ENCODE measurements at regions not wholly inside any gene's neighbourhood (a gene's known extent, or its start where the extent isn't known, plus 50 kb on each side); places are given as distances from the start of the nearest gene placed in this dataset.

- Histone ChIP-seq H3K9me3 (ENCODE audit: low read length) (no peaks in the 10 kb centered on the region), H3K36me3 (ENCODE audit: insufficient read depth, low read length) (no peaks in the 10 kb centered on the region), H3K79me2 (replicated peaks; ENCODE audit: insufficient read depth, low read length) (no peaks in the 10 kb centered on the region), H3K9ac (ENCODE audit: low read length) (no peak overlapping the region), H2AFZ (ENCODE audit: low read depth, low read length) (no peak overlapping the region), H4K20me1 (ENCODE audit: insufficient read depth) (no peaks in the 10 kb centered on the region), H3K27me3 (ENCODE audit: insufficient read depth, low read depth, low read length) (no peaks in the 10 kb centered on the region), H3F3A (ENCODE audit: insufficient read depth, low read length, poor library complexity, severe bottlenecking) (no peaks in the 10 kb centered on the region), H3K27ac (ENCODE audit: low read length) (no peak overlapping the region), H3K4me2 (ENCODE audit: low read length) (no peak overlapping the region), H3K4me3 (ENCODE audit: low read length) (no peak overlapping the region), H3K9me2 (ENCODE audit: insufficient read depth, low read length) (no peaks in the 10 kb centered on the region)
- no peak for TF ChIP-seq SMC3 (conservative IDR thresholded peaks at IDR 0.05; ENCODE audit: poor library complexity)
- no peak for TF ChIP-seq POLR2AphosphoS5 (IDR thresholded peaks at IDR 0.05)
- no peak for TF ChIP-seq EZH2 (IDR thresholded peaks at IDR 0.05; ENCODE audit: borderline replicate concordance, insufficient read depth, low read length, poor library complexity, severe bottlenecking)
- TF ChIP-seq RAD21 (conservative IDR thresholded peaks at IDR 0.05): no peak
- TF ChIP-seq MXI1 (conservative IDR thresholded peaks at IDR 0.05; ENCODE audit: poor library complexity, severe bottlenecking): no peak
- TF ChIP-seq EP300 (conservative IDR thresholded peaks at IDR 0.05; ENCODE audit: poor library complexity, severe bottlenecking): no peak
- no peak for TF ChIP-seq REST (IDR thresholded peaks at IDR 0.05; ENCODE audit: borderline replicate concordance)
- TF ChIP-seq TAF1 (IDR thresholded peaks at IDR 0.05; ENCODE audit: low read depth): no peak
These were observed 116.2 kb upstream of the GNPDA2 start for GRCh38 chr4:44842531-44842930.

- no peaks in the 10 kb centered on the region for H3K27me3 ChIP-seq (ENCODE audit: insufficient read depth, low read depth, low read length)
- no peak overlapping the region for H3K9ac ChIP-seq (ENCODE audit: low read length)
- no peaks in the 10 kb centered on the region for H3F3A ChIP-seq (ENCODE audit: insufficient read depth, low read length, poor library complexity, severe bottlenecking)
- H3K79me2 ChIP-seq (replicated peaks; ENCODE audit: insufficient read depth, low read length): no peaks in the 10 kb centered on the region
- no peak overlapping the region for H2AFZ ChIP-seq (ENCODE audit: low read depth, low read length)
- no peaks in the 10 kb centered on the region for H3K36me3 ChIP-seq (ENCODE audit: insufficient read depth, low read length)
- no peak overlapping the region for H3K27ac ChIP-seq (ENCODE audit: low read length)
- no peaks in the 10 kb centered on the region for H4K20me1 ChIP-seq (ENCODE audit: insufficient read depth)
- H3K9me2 ChIP-seq (ENCODE audit: insufficient read depth, low read length): no peaks in the 10 kb centered on the region
- no peak overlapping the region for H3K4me2 ChIP-seq (ENCODE audit: low read length)
- H3K4me3 ChIP-seq (ENCODE audit: low read length): no peak overlapping the region
- no peak for TF ChIP-seq POLR2AphosphoS5 (IDR thresholded peaks at IDR 0.05)
- TF ChIP-seq CTCF (IDR thresholded peaks at IDR 0.05; ENCODE audit: poor library complexity, severe bottlenecking): no peak
- no peak for TF ChIP-seq REST (IDR thresholded peaks at IDR 0.05; ENCODE audit: borderline replicate concordance)
- TF ChIP-seq SMC3 (conservative IDR thresholded peaks at IDR 0.05; ENCODE audit: poor library complexity): no peak
- TF ChIP-seq TAF1 (IDR thresholded peaks at IDR 0.05; ENCODE audit: low read depth): no peak
- no peak for TF ChIP-seq EZH2 (IDR thresholded peaks at IDR 0.05; ENCODE audit: borderline replicate concordance, insufficient read depth, low read length, poor library complexity, severe bottlenecking)
- TF ChIP-seq MXI1 (conservative IDR thresholded peaks at IDR 0.05; ENCODE audit: poor library complexity, severe bottlenecking): no peak
- no peak for TF ChIP-seq RAD21 (conservative IDR thresholded peaks at IDR 0.05)
- TF ChIP-seq EP300 (conservative IDR thresholded peaks at IDR 0.05; ENCODE audit: poor library complexity, severe bottlenecking): no peak
- H3K9me3 ChIP-seq (ENCODE audit: low read length): no peaks in the 10 kb centered on the region
These were observed 91.6 kb upstream of the GNPDA2 start for GRCh38 chr4:44817930-44818329.
